ENCODE measurements at regions not wholly inside any gene's neighbourhood (a gene's known extent, or its start where the extent isn't known, plus 50 kb on each side); places are given as distances from the start of the nearest gene placed in this dataset.

DNA sequence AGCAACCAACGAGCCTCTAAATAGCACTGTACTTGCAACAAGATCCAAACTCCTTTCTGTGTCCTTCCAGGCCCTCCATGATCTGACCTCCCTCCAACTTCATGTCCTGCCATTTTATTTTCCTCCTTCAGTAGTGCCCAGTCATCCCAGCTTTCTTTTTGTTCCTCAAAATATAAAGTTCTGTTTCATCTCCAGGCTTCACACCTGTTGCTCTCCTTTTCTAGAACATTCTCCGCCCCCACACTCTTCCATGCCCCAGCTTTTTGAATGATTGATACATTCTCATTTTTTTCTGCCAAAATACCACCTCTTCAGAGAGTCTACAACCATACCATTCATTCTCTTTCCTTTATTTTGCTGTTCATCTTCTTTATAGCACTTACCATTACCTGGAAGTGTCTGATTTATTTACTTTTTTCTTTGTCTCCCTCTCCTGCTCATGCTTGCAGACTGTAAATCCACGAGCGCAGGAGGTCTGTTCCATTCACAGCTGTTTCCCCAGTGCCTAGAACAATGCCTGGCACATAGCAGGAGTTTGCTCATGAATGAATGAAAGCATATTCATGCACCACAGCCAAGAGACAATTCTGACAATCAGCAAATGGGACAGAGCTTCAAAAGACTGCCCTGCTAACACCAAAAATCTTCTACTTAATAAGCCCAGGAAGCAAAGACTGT is 296.4 kb downstream of the RPAP3 start:
- DNase-seq (ENCODE audit: low read depth) = no peak

- DNase-seq (ENCODE audit: low read depth) = no peak
These were observed 297.5 kb downstream of the RPAP3 start for GRCh38 chr12:47408171-47408871.

DNA sequence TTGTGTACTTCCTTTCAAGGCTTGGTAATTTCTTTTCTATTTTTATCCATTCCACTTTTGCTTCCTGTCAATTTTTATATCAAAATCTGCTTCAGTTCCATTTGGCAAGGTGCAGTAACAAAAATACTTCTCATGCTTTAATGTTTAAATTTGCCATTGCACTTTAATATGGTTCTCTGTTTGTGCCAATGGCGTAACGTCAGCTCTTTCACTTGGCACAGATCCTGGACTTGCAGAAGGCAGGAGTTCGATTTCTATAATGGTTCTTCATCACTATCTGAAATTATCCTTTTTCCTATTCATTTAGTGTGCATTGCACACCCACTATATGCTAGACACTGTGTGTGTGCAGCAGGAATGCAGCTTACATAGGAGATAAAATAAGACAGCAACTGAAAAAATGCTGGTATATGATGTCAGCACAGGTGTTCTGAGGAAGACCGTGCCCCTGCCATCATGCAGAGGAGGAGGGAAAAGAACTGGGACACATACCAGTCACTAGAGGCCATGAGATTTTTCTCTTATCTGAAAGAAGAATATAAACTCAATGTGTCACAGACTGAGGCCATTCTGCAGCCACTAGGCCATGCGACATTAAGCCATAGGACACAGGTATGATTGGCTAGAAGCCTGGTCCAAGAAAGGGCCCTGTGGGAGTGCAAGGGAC is 298.2 kb downstream of the RPAP3 start:
- no peak for DNase-seq (ENCODE audit: low read depth)

DNA sequence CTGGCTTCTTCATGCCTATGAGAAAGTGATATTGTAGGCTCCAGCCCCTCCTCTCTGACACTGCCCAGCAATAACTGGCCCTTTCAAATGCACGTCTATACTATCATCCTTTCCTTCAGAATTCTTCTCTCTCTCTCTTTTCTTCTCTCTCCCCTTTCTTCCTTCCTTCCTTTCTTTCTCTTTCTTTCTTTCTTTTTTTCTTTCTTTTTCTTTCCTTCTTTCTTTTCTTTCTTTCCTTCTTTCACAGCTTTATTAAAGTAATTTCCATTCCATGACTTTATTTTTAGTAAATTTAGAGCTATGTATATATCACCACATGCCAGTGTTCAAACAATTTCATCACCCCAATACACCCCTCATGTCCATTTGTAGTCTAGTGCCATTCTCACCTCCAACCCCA is 302.1 kb downstream of the RPAP3 start:
- DNase-seq (ENCODE audit: low read depth) = no peak

DNA sequence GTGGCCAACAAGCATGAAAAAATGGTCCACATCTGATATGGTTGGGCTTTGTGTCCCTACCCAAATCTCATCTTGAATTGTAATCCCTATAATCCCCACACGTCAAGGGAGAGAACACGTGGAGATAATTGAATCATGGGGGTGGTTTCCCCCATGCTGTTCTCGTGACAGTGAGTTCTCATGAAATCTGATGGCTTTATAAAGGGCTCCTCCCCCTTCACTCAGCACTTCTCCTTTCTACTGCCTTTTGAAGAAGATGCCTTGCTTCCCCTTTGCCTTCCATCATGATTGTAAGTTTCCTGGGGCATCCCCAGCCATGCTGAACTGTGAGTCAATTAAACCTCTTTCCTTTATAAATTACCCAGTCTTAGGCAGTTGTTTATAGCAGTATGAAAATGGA is 304.6 kb downstream of the RPAP3 start:
- peak; percentile 11 for DNase-seq (ENCODE audit: low read depth)

- no peak for DNase-seq (ENCODE audit: low read depth)
These were observed 305.6 kb downstream of the RPAP3 start for GRCh38 chr12:47400266-47400665.

- no peak for DNase-seq (ENCODE audit: low read depth)
These were observed 308.1 kb downstream of the RPAP3 start for GRCh38 chr12:47397664-47398281.

GRCh38 chr12:47396902-47397663 is 308.7 kb downstream of the RPAP3 start:
- DNase-seq (ENCODE audit: low read depth) = no peak

DNA sequence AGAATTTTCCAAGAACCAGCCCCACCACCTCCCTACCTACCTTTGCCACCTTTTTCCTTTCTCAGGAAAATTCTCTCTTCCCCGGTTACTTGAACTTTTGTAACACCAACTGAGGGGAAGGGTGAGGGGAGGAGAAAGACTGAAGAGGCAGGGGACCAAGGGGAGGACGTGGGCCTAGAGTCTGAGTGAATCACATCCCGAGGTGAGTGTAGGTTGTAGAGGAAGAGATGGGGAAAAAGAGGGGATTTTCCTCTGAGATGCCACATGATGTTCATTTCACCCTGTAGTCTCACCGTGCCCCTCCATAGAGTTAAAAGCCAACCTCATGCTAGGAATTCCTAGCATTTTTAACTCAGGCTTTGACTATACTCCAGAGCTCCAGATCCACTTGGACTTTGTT is 311.8 kb downstream of the RPAP3 start:
- no peak for DNase-seq (ENCODE audit: low read depth)

DNA sequence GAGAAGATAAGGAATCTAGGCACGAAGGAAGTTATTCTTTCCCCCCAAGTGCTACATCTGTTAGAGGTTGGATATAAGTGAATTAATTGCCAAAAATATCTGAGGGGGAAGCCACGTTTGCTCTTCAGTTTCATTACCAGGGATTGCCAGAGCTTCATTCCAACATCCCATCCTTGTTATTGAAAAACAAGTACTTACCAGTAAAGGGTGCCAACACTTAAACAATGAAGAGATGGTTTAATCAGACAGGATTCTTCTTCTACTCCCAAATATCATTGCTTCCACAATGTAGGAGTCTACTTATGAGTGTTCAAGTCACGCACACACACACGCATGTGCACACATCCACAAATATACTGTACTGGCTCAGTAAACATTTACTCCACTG is 312.4 kb downstream of the RPAP3 start:
- no peak for DNase-seq (ENCODE audit: low read depth)

DNA sequence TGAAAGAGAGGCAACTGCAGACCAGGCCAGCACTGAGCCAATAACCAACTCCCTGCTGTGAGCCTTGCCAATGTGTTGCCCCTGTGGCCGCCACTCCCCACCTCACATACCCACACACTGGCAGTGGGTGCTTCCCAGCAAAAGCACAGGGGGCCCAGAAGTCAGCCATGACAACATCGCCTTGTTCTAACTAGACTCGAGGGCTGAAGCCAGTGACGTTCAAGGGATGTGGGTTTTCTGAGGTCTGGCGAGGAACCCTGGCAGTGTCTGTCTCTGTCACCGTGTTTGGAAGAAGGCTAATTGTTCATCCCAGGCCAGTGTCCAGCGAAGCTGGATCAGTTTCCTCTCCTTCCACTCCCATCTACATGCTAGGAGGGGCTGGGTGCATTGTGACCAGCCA is 311.8 kb upstream of the AMIGO2 start:
- no peak for DNase-seq (ENCODE audit: low read depth)

GRCh38 chr12:47388712-47389111 is 309.0 kb upstream of the AMIGO2 start:
- DNase-seq (ENCODE audit: low read depth) = no peak

- no peak for DNase-seq (ENCODE audit: low read depth)
These were observed 308.2 kb upstream of the AMIGO2 start for GRCh38 chr12:47387994-47388393.

DNA sequence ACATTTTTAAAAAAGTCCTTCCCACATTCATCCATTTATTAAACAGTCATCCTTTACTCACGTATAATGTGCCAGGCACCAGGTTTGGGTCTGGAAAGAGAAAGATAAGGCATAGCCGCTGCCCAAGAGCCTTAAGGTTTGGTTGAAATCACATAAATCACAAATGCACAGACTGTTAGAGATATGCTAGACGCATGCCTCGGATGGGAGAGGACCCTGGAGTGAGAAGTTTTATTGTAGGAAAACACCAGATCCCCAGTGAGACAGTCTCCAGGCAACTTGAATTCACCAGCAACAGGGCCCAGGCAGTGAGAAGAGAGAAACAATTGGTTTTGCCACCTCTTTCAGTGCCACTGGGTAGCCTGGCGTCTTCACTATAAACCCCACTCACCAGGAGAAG is 305.9 kb upstream of the AMIGO2 start:
- no peak for DNase-seq (ENCODE audit: low read depth)

- DNase-seq (ENCODE audit: low read depth) = no peak
These were observed 304.2 kb upstream of the AMIGO2 start for GRCh38 chr12:47383942-47384341.

- DNase-seq (ENCODE audit: low read depth) = no peak
These were observed 302.5 kb upstream of the AMIGO2 start for GRCh38 chr12:47382305-47382704.

DNA sequence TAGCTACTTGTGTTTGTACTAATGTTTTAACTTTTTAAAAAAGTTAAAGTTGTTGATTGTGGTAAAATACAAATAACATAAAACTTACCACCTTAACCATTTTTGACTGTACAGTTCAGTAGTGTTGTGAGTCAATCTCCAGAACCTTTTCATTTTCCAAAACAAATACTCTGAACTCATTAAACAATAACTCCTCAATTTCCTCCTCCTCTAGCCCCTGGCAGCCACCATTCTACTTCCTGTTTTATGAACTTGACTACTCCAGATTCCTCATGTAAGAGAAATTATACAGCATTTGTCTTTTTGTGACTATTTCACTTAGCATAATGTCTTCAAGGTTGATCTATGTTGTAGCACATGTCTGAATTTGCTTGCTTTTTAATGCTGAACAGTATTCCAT is 299.1 kb upstream of the AMIGO2 start:
- no peak for DNase-seq (ENCODE audit: low read depth)

DNA sequence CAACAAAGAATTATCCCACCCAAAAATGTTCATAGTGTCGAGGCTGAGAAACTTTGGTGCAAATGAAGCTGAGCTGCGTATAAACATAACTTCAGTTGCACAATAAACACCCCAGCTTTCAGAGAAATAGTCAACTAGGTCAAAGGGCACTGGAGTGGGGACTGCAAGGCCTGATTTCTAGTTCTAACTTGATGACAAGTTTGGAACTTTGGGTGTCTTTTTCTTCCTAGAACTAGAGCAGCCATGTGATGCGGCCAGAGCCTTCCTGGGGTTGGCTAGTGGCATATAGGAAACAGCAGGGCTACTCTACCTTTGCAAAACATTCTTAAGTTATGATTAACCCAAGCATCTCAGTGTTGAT is 298.4 kb upstream of the AMIGO2 start:
- DNase-seq (ENCODE audit: low read depth) = no peak

DNA sequence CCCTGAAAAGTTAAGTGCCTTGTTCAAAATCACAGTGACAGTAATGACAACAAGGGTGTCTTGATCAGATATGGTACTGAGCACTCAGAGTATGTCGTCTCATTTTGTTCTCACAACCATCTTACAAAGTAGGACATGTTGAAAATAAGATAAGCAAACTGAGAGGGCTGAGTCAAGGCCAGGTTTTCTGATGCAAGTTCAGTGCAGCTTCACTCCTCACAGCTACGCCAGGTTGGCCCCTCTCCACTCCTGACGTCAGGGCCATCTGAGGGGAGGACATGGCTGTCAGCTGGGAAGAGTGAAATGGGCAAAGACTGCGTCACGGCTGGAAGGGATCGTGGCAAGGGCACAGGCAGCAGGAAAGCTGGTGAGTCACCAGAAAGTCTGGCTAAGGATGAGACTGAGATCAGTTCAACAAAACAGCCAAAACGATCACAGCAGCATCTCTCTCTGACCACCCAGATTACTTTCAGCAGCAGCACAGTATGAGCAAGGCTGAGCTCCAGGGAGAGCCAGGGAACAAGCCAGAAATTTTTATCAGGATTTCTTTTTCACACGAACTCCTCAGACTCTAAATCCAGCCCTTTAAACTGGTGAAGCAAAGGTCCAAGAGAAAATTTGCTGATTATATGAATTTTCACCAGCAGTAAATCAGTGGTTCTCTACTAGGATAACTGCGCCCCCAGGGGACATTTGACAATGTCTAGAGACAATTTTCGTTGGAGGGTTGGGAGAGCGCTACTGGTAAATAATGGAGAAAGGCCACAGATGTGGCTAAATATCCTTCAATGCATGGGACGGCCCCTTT is 297.9 kb upstream of the AMIGO2 start:
- no peak for DNase-seq (ENCODE audit: low read depth)

DNA sequence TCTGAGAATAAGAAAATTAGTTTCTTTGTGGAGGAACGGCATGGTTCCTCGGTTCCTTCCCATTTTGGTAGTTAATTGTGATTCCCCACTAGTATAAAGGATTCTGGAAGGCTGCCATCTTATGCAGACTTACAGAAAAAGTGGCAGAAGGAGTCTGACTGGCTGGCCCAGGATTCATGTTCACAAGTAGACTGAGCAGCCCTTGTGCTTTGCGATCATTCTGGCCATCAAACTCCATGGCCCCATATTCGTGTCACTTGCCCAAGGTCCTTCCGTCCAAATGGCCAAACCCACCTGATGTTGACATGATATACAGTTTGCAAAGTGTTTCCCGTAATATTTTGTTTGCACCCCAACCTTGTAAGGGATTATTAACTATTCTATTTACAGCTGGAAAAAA is 297.2 kb upstream of the AMIGO2 start:
- DNase-seq (ENCODE audit: low read depth) = no peak

DNA sequence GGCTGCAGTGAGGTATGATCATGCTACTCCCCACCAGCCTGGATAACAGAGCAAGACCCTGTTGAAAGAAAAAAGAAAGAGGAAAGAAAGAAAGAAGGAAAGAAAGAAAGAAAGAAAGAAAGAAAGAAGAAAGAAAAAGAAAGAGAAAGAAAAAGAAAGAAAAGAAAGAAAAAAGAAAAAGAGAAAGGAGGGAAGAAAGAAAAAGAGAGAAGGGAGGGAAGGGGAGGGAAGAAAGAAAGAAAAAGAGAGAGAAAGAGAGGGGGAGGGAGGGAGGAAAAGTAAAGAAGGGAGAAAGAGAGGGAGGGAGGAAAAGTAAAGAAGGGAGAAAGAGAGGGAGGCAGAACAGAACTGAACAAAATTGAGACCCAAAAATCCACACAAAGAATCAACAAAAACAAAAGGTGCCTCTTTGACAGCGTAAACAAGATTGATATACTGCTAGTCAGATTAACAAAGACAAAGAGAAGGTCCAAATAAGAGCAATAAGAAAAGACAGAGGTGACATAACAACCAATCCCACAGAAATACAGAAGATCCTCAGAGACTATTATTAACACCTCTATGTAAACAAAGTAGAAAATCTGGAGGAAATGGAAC is 293.9 kb upstream of the AMIGO2 start:
- DNase-seq (ENCODE audit: low read depth) = no peak

All from CMK (cell line).